GM23338 (cell line): ENCODE measurements at regions not wholly inside any gene's neighbourhood (a gene's known extent, or its start where the extent isn't known, plus 50 kb on each side); places are given as distances from the start of the nearest gene placed in this dataset.

Experiments
- ATAC-seq: fragments of 200-7000 bp; cut with Tn5 transposase; 3 replicates; pipeline ENCODE4 v1.9.1; 2020
- DNase-seq: peaks from one replicate; pipeline ENCODE4 v3.0.0-alpha.2; 2015; ENCODE audit warnings: low spot score
- H2AFZ ChIP-seq: fragments of 200-600 bp; sonication (generic); 2 replicates; pipeline ENCODE4 v1.8.0; 2016; ENCODE audit warnings: antibody characterized with exemption, mild to moderate bottlenecking, moderate library complexity
- H3F3A ChIP-seq: fragments of 200-600 bp; sonication (generic); replicated peaks from 2 replicates; pipeline ENCODE4 v1.8.0; 2017; ENCODE audit warnings: antibody characterized with exemption, mixed run types, low read depth
- H3K27ac ChIP-seq: fragments of 200-600 bp; sonication (generic); 2 replicates; pipeline ENCODE4 v1.6.1; 2016; ENCODE audit warnings: low read depth
- H3K27me3 ChIP-seq: fragments of 200-600 bp; sonication (generic); 2 replicates; pipeline ENCODE4 v1.8.0; 2016; ENCODE audit warnings: mild to moderate bottlenecking, mixed run types, moderate library complexity; ENCODE audit not compliant: insufficient read depth
- H3K36me3 ChIP-seq: fragments of 200-600 bp; sonication (generic); 2 replicates; pipeline ENCODE4 v1.8.0; 2016; ENCODE audit warnings: mild to moderate bottlenecking; ENCODE audit not compliant: insufficient read depth
- H3K4me1 ChIP-seq: fragments of 200-600 bp; sonication (generic); 2 replicates; pipeline ENCODE4 v1.8.0; 2016; ENCODE audit warnings: mild to moderate bottlenecking, moderate library complexity; ENCODE audit not compliant: insufficient read depth
- H3K4me2 ChIP-seq: fragments of 200-600 bp; sonication (generic); 2 replicates; pipeline ENCODE4 v1.7.1; 2017; ENCODE audit warnings: mixed run types
- H3K4me3 ChIP-seq: fragments of 200-600 bp; sonication (generic); 2 replicates; pipeline ENCODE4 v1.6.1; 2016; ENCODE audit warnings: mixed run types
- H3K79me2 ChIP-seq: fragments of 200-600 bp; sonication (generic); replicated peaks from 2 replicates; pipeline ENCODE4 v1.8.0; 2017; ENCODE audit warnings: mild to moderate bottlenecking; ENCODE audit not compliant: insufficient read depth
- H3K9me2 ChIP-seq: fragments of 200-600 bp; sonication (generic); 2 replicates; pipeline ENCODE4 v1.8.0; 2017; ENCODE audit not compliant: insufficient read depth
- H4K20me1 ChIP-seq: fragments of 200-600 bp; sonication (generic); replicated peaks from 2 replicates; pipeline ENCODE4 v1.8.0; 2017; ENCODE audit warnings: mild to moderate bottlenecking; ENCODE audit not compliant: insufficient read depth
- H3K27ac Mint-ChIP-seq: 2 replicates; pipeline ENCODE4 v1.8.0; 2020; ENCODE audit warnings: inconsistent platforms, mild to moderate bottlenecking, moderate library complexity, mixed read lengths
- H3K27me3 Mint-ChIP-seq: 3 replicates; pipeline ENCODE4 v1.8.0; 2022; ENCODE audit warnings: low read depth, mild to moderate bottlenecking, moderate library complexity, mixed read lengths, inconsistent platforms; ENCODE audit not compliant: insufficient read depth, poor library complexity
- H3K36me3 Mint-ChIP-seq: 3 replicates; pipeline ENCODE4 v1.8.0; 2021; ENCODE audit warnings: low read depth, mild to moderate bottlenecking, inconsistent platforms, moderate library complexity, mixed read lengths
- H3K4me1 Mint-ChIP-seq: 3 replicates; pipeline ENCODE4 v1.8.0; 2020; ENCODE audit warnings: mild to moderate bottlenecking, inconsistent platforms, mixed read lengths
- H3K4me3 Mint-ChIP-seq: 3 replicates; pipeline ENCODE4 v1.8.0; 2021; ENCODE audit warnings: moderate library complexity, mild to moderate bottlenecking, inconsistent platforms, mixed read lengths
- H3K9me3 Mint-ChIP-seq: 3 replicates; pipeline ENCODE4 v1.8.0; 2020; ENCODE audit warnings: moderate library complexity, mild to moderate bottlenecking, inconsistent platforms, mixed read lengths
- CREB1 ChIP-seq: fragments of 250-450 bp; sonication (Bioruptor Pico); IDR thresholded peaks from 2 replicates; pipeline ENCODE4 v1.5.0; 2020; ENCODE audit warnings: low read depth, mild to moderate bottlenecking, moderate library complexity
- CTCF ChIP-seq, 2 experiments: fragments of 200-600 bp in 1 of 2; sonication (generic) in 1 of 2; conservative IDR thresholded peaks; 2 replicates each; pipeline versions ENCODE4 v1.5.1 to v1.6.1; 2016 to 2017; ENCODE audit warnings: antibody characterized with exemption in 2 of 2, low read depth in 2 of 2, mild to moderate bottlenecking in 2 of 2, moderate library complexity in 1 of 2
- ETS1 ChIP-seq: IDR thresholded peaks from 2 replicates; pipeline ENCODE4 v1.6.1; 2016; ENCODE audit warnings: antibody characterized with exemption
- EZH2 ChIP-seq: fragments of 200-600 bp; sonication (generic); IDR thresholded peaks from one replicate; pipeline ENCODE4 v1.8.0; 2017; ENCODE audit warnings: antibody characterized with exemption, mild to moderate bottlenecking, low read depth; ENCODE audit not compliant: unreplicated experiment
- EZH2phosphoT487 ChIP-seq: fragments of 200-600 bp; sonication (generic); IDR thresholded peaks from one replicate; pipeline ENCODE4 v1.8.1; 2018; ENCODE audit warnings: antibody characterized with exemption; ENCODE audit not compliant: unreplicated experiment
- JUNB ChIP-seq: IDR thresholded peaks from one replicate; pipeline ENCODE4 v1.6.1; 2016; ENCODE audit warnings: antibody characterized with exemption; ENCODE audit not compliant: unreplicated experiment
- NANOG ChIP-seq: IDR thresholded peaks from 2 replicates; pipeline ENCODE4 v1.6.1; 2016; ENCODE audit warnings: antibody characterized with exemption, borderline replicate concordance
- POLR2AphosphoS5 ChIP-seq: IDR thresholded peaks from 2 replicates; pipeline ENCODE4 v1.6.1; 2016; ENCODE audit warnings: antibody characterized with exemption, low read depth
- REST ChIP-seq: IDR thresholded peaks from one replicate; pipeline ENCODE4 v1.6.1; 2018; ENCODE audit warnings: antibody characterized with exemption; ENCODE audit not compliant: unreplicated experiment
- STAT1 ChIP-seq: IDR thresholded peaks from one replicate; pipeline ENCODE4 v1.6.1; 2016; ENCODE audit warnings: antibody characterized with exemption; ENCODE audit not compliant: unreplicated experiment
- ZNF114 ChIP-seq: fragments of 250-450 bp; sonication (Bioruptor Pico); IDR thresholded peaks from 2 replicates; pipeline ENCODE4 v1.5.0; 2020; ENCODE audit warnings: mild to moderate bottlenecking, moderate library complexity
- ZNF331 ChIP-seq: fragments of 250-450 bp; sonication (Bioruptor Pico); IDR thresholded peaks from 2 replicates; pipeline ENCODE4 v1.5.0; 2020; ENCODE audit warnings: low read depth, mild to moderate bottlenecking, moderate library complexity
- ZNF462 ChIP-seq: fragments of 250-450 bp; sonication (Bioruptor Pico); IDR thresholded peaks from 2 replicates; pipeline ENCODE4 v1.5.0; 2020; ENCODE audit warnings: mild to moderate bottlenecking, moderate library complexity

- H3K27ac Mint-ChIP-seq: no peak overlapping the region
- Histone ChIP-seq H3K27me3 (no peaks in the 10 kb centered on the region), H3K4me2 (no peak overlapping the region), H3F3A (no peaks in the 10 kb centered on the region), H3K27ac (no peak overlapping the region), H2AFZ (no peak overlapping the region), H3K79me2 (no peaks in the 10 kb centered on the region), H3K4me3 (no peak overlapping the region), H4K20me1 (no peaks in the 10 kb centered on the region), H3K4me1 (no peaks in the 10 kb centered on the region), H3K36me3 (no peaks in the 10 kb centered on the region), H3K9me2 (0 out of 2 replicates have a peak, but pooled peaks cover 3% of the 10 kb centered on the region)
- ATAC-seq (no peak), DNase-seq (no peak)
- no peak for TF ChIP-seq NANOG
- no peak for TF ChIP-seq STAT1
- no peak for TF ChIP-seq ZNF114 (CRISPR knock-in tag)
- TF ChIP-seq EZH2: no peak
- no peak for TF ChIP-seq JUNB
- no peak for TF ChIP-seq EZH2phosphoT487
- TF ChIP-seq ZNF331 (CRISPR knock-in tag): no peak
- no peak for TF ChIP-seq ZNF462 (CRISPR knock-in tag)
- no peak for TF ChIP-seq CREB1 (CRISPR knock-in tag)
- TF ChIP-seq ETS1: no peak
- no peak for TF ChIP-seq CTCF (conservative IDR thresholded peaks at IDR 0.05; ENCODE audit: low read depth in 2 of 2)
- TF ChIP-seq POLR2AphosphoS5: no peak
- no peak for TF ChIP-seq REST
- H3K9me3 Mint-ChIP-seq: no peaks in the 10 kb centered on the region
- H3K4me1 Mint-ChIP-seq: no peaks in the 10 kb centered on the region
- no peaks in the 10 kb centered on the region for H3K36me3 Mint-ChIP-seq
- peaks cover 5% of the 10 kb centered on the region for H3K27me3 Mint-ChIP-seq
- H3K4me3 Mint-ChIP-seq: no peak overlapping the region
These were observed 555.9 kb downstream of the VRK1 start for GRCh38 chr14:97353102-97353501.
